K562 (cell line): ENCODE measurements at regions not wholly inside any gene's neighbourhood (a gene's known extent, or its start where the extent isn't known, plus 50 kb on each side); places are given as distances from the start of the nearest gene placed in this dataset.

ENCODE experiments used
- ARID3A ChIP-seq: IDR thresholded peaks from 2 replicates; pipeline ENCODE4 v1.6.1; 2012; ENCODE audit warnings: low read depth, low read length, improper control_type of control experiment, borderline replicate concordance
- CLOCK ChIP-seq: fragments of 250-450 bp; sonication (Bioruptor Pico); IDR thresholded peaks from 2 replicates; pipeline ENCODE4 v1.4.0; 2020; ENCODE audit warnings: mild to moderate bottlenecking, moderate library complexity, borderline replicate concordance
- ESRRB ChIP-seq: fragments of 250-450 bp; sonication (Bioruptor Pico); IDR thresholded peaks from 2 replicates; pipeline ENCODE4 v1.5.0; 2020; ENCODE audit warnings: mild to moderate bottlenecking, moderate library complexity, borderline replicate concordance
- HDAC1 ChIP-seq, 2 experiments: fragments of 450-650 bp; IDR thresholded peaks; 2 replicates each; pipeline ENCODE4 v1.6.1; 2016 to 2017; ENCODE audit warnings: inconsistent platforms in 1 of 2, mild to moderate bottlenecking in 1 of 2, moderate library complexity in 1 of 2
- HDAC8 ChIP-seq: fragments of 450-650 bp; IDR thresholded peaks from 2 replicates; pipeline ENCODE4 v1.6.1; 2016; ENCODE audit warnings: mild to moderate bottlenecking, missing genetic modification characterization, moderate library complexity, missing compliant biosample characterization
- LEF1 ChIP-seq: fragments of 450-650 bp; IDR thresholded peaks from 2 replicates; pipeline ENCODE4 v1.6.1; 2016; ENCODE audit warnings: mild to moderate bottlenecking
- MTA3 ChIP-seq: fragments of 450-650 bp; formaldehyde crosslinking; IDR thresholded peaks from 2 replicates; pipeline ENCODE4 v1.6.1; 2017; ENCODE audit warnings: mild to moderate bottlenecking, borderline replicate concordance
- NUFIP1 ChIP-seq: fragments of 450-650 bp; IDR thresholded peaks from 2 replicates; pipeline ENCODE4 v1.6.1; 2018; ENCODE audit not compliant: partially characterized antibody
- PTBP1 ChIP-seq: fragments of 200-400 bp; formaldehyde crosslinking; IDR thresholded peaks from 2 replicates; pipeline ENCODE4 v1.6.1; 2017; ENCODE audit warnings: low read depth, low read length
- SIN3B ChIP-seq: fragments of 450-650 bp; IDR thresholded peaks from 2 replicates; pipeline ENCODE4 v1.6.1; 2017; ENCODE audit warnings: low read depth, mild to moderate bottlenecking, moderate library complexity
- SMARCE1 ChIP-seq: fragments of 450-650 bp; IDR thresholded peaks from 2 replicates; pipeline ENCODE4 v1.7.1; 2016; ENCODE audit warnings: mild to moderate bottlenecking
- TAF15 ChIP-seq: fragments of 200-400 bp; formaldehyde crosslinking; IDR thresholded peaks from 2 replicates; pipeline ENCODE4 v1.6.1; 2017; ENCODE audit warnings: mild to moderate bottlenecking, low read depth, low read length, moderate library complexity
- TFAP4 ChIP-seq: sonication (generic); formaldehyde crosslinking; IDR thresholded peaks from 2 replicates; pipeline ENCODE4 v1.8.0; 2022; ENCODE audit warnings: missing genetic modification reagents, mild to moderate bottlenecking, moderate library complexity, borderline replicate concordance
- U2AF1 ChIP-seq: fragments of 200-400 bp; formaldehyde crosslinking; optimal IDR thresholded peaks from 2 replicates; pipeline ENCODE3; 2017; ENCODE audit warnings: mild to moderate bottlenecking, low read depth, low read length, moderate library complexity
- ZNF175 ChIP-seq: fragments of 200-800 bp; sonication (Bioruptor generic); IDR thresholded peaks from 2 replicates; pipeline ENCODE4 v1.6.1; 2016; ENCODE audit warnings: low read depth, mild to moderate bottlenecking, missing genetic modification characterization, missing compliant biosample characterization
- ZNF395 ChIP-seq: fragments of 200-800 bp; sonication (Bioruptor generic); IDR thresholded peaks from 2 replicates; pipeline ENCODE4 v1.6.1; 2017; ENCODE audit warnings: missing genetic modification characterization, missing compliant biosample characterization
- ZNF639 ChIP-seq, 2 experiments: fragments of 200-800 bp in 1 of 2; sonication (Bioruptor generic) in 1 of 2; sonication (generic) in 1 of 2; formaldehyde crosslinking in 1 of 2; IDR thresholded peaks in 1 of 2; conservative IDR thresholded peaks in 1 of 2; 2 replicates each; pipeline versions ENCODE4 v1.5.0 to v1.6.1; 2016 to 2020; ENCODE audit warnings: missing compliant biosample characterization in 1 of 2, missing genetic modification characterization in 1 of 2, missing genetic modification reagents in 1 of 2
- ZNF79 ChIP-seq: fragments of 250-450 bp; sonication (Bioruptor Pico); IDR thresholded peaks from 2 replicates; pipeline ENCODE4 v1.4.0; 2020; ENCODE audit warnings: low read depth, mild to moderate bottlenecking, moderate library complexity
- ZNF830 ChIP-seq: fragments of 250-450 bp; sonication (Bioruptor Pico); IDR thresholded peaks from 2 replicates; pipeline ENCODE4 v1.5.0; 2021; ENCODE audit warnings: mild to moderate bottlenecking

- TF ChIP-seq ARID3A = no peak
- no peak for TF ChIP-seq U2AF1
- no peak for TF ChIP-seq TAF15
- no peak for TF ChIP-seq LEF1
- TF ChIP-seq SIN3B = no peak
- TF ChIP-seq MTA3 = no peak
- TF ChIP-seq HDAC8 = no peak
- no peak for TF ChIP-seq ZNF830
- no peak for TF ChIP-seq ZNF79 (CRISPR knock-in tag)
- TF ChIP-seq TFAP4 (CRISPR knock-in tag) = no peak
- TF ChIP-seq NUFIP1 = no peak
- TF ChIP-seq ESRRB (CRISPR knock-in tag) = no peak
- no peak for TF ChIP-seq CLOCK (CRISPR knock-in tag)
- TF ChIP-seq HDAC1 (IDR thresholded peaks at IDR 0.05) = no peak
- TF ChIP-seq ZNF395 (CRISPR knock-in tag) = no peak
- no peak for TF ChIP-seq SMARCE1
- TF ChIP-seq ZNF639 (CRISPR knock-in tag; conservative IDR thresholded peaks at IDR 0.05 in 1 of 2, IDR thresholded peaks at IDR 0.05 in 1 of 2) = no peak
- TF ChIP-seq ZNF175 = peak; percentile 78; the same call in 1 of the 2 replicates
- no peak for TF ChIP-seq PTBP1
These were observed 90.9 kb upstream of the NRBF2 start (continued) for GRCh38 chr10:63042256-63042655.
